ENCODE measurements at regions not wholly inside any gene's neighbourhood (a gene's known extent, or its start where the extent isn't known, plus 50 kb on each side); places are given as distances from the start of the nearest gene placed in this dataset.

- TF ChIP-seq CTCF (IDR thresholded peaks at IDR 0.05; ENCODE audit: insufficient read depth, low read depth, low read length) (no peak), EZH2 (IDR thresholded peaks at IDR 0.05; ENCODE audit: insufficient read depth, low read length) (no peak)
Measured at GRCh38 chr14:71586131-71586897, 345.9 kb upstream of the RGS6 start.
